T47D (cell line): ENCODE measurements at regions not wholly inside any gene's neighbourhood (a gene's known extent, or its start where the extent isn't known, plus 50 kb on each side); places are given as distances from the start of the nearest gene placed in this dataset.

ENCODE experiments used
- DNase-seq, 2 experiments: peaks; one replicate each; pipeline versions ENCODE4 v3.0.0 to v3.0.0-alpha.2; 2011 to 2012; ENCODE audit warnings: low read depth in 1 of 2, low spot score in 1 of 2
- JUND ChIP-seq: IDR thresholded peaks from 2 replicates; pipeline ENCODE4 v1.6.1; 2012; ENCODE audit warnings: low read depth
- in situ Hi-C: cut with HindIII; loops from 2 replicates; pipeline ENCODE4 v1.10.0; 2016; ENCODE audit warnings: low sequenced_read_pairs, low pct_unique_long_range_greater_than_20kb

DNA sequence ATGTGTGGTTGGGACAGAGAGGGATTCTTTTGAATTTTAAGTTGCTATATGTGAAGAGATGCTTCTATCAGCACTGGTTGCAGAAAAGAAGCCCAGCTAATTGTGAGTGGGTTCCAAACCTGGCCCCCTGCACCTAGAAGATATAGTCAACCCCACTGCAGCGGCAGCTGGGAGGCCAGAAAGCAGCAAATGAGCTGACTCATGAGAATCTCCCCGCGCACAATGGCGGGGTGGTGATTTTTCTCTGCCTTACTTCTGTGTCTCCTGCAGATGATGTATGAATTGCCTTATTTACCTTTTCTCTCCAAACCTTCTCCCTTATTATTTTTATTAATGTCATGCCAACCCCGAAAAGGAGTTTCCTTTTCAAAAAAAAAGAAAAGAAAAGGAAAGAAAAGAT lies 89.7 kb downstream of the MAF start:
- no peak for TF ChIP-seq JUND
- in situ Hi-C loops, result no loop called here
- DNase-seq, result no peak

DNA sequence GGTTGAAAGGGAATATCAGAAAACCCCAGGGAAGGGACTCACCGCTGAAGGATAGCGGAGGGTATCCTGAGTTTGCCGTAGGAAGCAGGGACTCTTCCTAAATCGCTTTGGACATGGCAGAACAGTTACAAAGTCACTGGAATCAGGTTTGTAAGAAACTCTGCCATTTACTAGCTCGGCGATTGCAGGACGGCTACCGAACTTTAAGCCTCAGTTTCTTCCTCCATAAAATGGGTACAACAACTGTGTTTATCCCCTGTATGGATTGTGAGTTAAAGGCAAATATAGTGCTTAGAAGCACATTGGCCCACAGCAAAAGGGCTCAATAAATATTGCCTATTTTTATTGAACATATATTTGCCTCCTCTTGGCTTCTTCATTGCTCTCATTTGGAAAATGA lies 90.6 kb downstream of the MAF start:
- no peak for DNase-seq
- in situ Hi-C loops, result no loop called here
- no peak for TF ChIP-seq JUND

DNA sequence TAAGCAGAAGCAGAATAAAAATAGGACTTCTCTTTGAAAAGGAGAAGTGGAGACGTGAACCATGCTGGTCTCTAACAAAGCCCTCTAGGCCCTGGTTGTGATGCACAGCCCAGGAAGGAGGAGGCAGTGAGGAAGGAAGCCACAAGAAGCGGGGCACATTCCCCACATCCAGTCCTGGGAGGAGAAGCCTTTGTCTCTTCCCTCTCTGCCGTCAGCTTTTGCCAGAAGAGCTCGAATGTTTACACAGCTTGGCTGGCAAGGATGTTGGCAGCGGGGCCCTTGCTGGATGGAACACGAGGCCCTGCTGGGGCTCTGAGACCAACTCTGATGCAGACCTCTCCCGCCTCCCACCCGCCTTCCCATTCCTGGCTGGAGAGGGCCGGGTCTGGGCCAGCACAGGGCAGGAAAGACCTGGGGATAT lies 91.3 kb downstream of the MAF start:
- no peak for DNase-seq
- in situ Hi-C loops, result no loop called here
- no peak for TF ChIP-seq JUND

DNA sequence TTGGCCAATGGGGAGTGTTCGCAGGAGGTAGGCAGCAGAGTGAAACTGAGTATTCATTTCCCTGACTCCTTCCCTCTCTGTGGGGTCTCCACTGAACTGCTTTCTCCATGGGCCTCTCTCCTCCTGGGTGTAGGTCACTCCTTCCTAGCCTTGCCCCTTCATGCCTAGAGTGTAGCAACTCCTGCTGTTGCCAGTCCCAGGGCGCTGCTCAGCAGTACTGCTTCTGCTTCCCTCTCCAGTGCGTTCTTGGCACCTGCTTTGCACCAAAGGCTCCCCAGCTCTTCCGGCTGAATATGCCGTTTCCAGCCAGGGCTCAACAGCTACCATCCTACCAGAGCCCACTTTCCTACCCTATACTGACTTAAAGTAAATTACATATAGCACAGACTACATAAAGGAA lies 92.2 kb downstream of the MAF start:
- no peak for TF ChIP-seq JUND
- in situ Hi-C loops, result no loop called here
- no peak for DNase-seq

DNA sequence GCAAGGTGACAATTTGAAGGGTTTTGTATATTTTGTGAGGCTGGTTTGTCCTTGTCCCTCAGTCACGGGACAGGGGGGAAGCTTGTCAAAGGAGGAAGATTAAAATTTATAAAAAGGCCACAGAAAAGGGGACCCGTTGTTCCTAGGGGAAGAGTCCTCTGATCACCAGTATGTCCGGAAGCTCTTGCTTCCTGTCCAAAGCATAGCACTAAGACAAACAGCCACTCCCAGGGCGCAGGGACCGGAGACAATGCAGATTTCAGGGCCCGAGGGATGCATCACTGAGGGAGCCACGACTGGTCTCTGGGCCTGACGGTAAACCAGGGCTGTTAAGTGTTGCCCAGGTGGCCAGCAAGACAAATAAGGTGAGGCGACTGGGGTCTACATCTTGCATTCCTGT lies 95.2 kb downstream of the MAF start:
- no peak for TF ChIP-seq JUND
- no peak for DNase-seq

DNA sequence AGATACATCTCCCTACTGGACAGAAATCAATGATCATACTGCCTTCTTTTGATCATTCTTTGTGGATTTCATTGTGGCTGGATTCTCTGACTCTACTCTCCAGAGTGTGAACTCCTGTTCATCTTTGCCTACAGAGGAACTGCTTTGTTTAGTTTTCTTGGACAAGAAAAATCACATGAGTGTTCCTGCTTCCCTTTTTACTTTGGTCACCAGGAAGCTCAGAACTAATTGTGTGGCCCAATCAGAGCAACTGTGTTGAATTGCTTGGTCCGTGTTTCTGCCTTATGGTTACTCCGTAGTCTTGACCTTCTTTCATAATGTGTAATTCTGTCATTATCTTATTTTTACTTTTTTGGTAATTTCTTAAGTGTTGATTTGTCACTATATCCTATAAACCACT lies 97.0 kb downstream of the MAF start:
- no peak for DNase-seq
- in situ Hi-C loops, result no loop called here
- no peak for TF ChIP-seq JUND

More for the DNA sequence above, 95.2 kb downstream of the MAF start:
- in situ Hi-C loops, result no loop called here

DNA sequence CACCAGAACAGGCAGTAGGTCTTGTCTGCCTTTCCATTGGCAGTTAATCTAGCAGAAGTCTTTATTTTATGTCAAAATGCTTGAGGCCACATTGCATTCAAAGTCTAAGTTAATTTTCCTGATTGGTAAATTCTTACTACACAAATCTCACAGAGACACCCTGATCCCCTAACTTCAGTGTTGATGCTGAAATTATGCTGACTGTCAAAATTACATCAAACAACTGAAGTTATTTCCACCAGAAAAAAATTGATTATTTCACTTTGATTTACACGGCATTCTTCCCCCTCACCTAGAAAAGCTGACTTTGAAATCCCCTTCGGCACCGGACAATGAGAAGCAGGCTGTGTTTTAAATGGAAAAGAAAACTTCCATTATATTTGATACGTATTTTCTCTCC lies 99.1 kb downstream of the MAF start:
- in situ Hi-C loops, result no loop called here
- TF ChIP-seq JUND, result no peak
- DNase-seq, result no peak

DNA sequence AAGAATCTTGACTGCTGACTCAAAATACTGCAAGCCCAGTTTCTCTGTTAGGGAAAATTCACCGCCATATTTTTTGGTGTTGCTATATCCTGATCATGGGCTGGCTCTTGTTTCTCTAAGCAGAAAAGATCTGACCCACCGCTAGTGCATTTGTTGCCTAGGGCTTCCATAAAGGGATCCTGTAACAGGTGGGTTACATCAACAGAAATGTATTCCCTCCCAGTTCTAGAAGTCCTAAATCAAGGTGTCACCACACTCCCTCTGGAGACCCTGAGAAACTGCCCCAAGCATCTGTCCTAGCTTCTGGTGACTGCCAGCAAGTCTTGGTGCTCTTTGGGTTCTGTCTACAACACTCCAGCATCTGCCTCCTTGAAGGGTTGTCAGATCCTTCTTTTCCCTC lies 99.7 kb downstream of the MAF start:
- DNase-seq, result no peak
- no peak for TF ChIP-seq JUND
- in situ Hi-C loops, result no loop called here

DNA sequence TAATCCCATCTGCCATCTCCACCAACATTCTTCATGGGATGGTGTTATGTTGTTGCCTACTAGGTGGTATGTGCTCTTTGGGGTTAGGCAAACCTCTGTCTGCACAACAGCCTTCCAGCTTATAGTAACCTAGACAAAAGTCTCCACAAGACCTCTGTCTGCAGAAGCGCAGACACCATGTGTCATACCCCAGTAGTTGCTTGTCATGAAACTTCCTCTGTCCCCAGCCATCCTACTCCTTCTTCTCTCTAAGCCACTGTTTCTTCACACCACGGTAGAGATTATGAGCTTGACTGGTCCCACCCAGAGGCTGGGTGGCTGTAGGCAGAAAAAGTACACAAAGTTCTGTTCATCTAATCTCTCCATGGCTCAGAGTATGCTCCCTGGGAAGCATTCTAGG lies 100.3 kb downstream of the MAF start:
- in situ Hi-C loops, result no loop called here
- no peak for DNase-seq
- TF ChIP-seq JUND, result no peak

DNA sequence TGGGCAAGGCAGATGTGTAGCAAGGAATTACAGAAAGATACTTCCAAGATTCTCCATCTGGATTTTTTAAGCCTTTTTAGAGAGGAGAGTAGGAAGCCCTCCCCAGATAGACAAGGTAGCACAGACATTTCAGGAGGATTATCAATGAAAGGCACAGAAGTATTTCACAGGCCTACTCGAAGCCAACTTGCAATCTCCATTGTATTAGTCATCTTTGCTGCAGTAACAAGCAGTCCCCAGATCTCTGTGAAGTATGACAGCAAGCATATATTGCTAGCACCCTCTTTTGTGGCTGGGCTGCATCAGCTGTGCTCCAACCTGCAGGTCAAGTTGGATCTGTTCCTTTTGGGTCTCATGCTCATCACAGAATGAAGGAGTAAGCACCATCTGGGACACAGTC lies 101.6 kb downstream of the MAF start:
- DNase-seq, result no peak
- no peak for TF ChIP-seq JUND
- in situ Hi-C loops, result no loop called here

DNA sequence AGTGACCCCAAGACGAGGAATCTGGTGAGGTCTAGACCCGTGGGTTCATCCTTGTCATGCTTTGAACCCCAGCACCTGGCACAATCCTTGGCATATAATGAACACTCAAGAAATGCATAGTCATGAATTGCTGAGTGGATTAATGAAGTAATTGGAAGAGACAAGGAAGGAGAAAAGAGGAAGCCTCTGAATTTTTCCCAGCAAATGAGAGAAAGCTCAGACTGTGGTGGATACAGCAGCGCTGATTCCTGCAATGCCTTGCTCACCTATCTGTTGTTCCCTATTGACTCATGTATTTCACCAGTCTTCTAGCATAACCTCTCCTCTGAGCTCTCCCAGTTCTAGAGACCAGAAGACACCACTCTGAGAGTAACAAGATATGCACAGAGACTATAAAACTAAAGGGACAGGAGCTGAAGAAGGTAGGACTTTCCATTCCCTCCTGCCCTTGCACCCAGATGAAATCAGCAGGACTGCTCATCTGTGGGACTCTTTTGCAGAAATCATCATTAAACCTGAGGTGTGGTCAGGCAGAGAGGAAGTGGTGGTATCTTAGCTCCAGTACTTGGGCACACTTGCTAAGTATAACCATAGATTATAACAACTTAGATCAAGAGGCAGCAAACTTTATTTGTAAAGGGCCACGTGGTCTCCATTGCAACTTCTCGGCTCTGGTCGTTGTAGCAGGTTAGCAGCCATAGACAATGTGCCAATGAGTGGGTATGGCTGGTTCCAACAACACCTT lies 102.8 kb downstream of the MAF start:
- in situ Hi-C loops, result no loop called here
- TF ChIP-seq JUND, result no peak
- no peak for DNase-seq

DNA sequence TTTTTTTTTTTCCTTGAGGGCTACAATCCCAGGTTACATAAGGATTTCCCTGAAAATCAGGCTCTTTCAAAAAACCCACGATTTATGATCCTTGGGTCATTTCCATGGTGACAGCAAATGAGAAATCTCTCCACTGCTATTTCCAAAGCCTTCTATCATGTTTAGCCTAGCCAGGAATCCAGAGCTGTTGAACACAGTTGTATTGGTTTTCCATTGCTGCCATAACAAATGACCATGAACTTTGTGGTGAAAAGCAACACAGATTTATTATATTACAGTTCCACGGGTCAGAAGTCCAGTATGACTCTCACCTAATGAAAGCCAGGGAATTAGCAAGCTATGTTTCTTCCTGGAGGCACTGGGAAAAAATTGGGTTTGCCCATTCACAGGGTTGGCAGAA lies 106.6 kb downstream of the MAF start:
- no peak for TF ChIP-seq JUND
- in situ Hi-C loops, result no loop called here
- no peak for DNase-seq

DNA sequence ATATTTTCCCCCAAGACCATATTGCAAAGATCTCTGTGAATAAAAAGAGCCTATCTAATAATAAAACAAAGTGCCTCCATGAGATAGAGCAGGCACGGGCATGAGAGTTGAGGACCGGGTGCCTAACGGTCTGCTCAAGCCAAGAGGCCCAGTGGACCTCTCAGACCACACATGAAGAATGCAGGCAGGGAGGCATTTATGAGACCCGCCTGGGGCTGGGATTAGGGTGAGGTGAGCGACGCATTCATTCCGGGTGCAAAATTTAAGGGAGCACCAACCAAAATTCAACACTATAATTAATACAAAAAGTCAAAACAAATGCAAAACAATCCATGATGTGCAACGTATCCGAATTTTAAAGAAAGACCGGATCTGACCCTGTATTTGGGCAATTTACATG lies 108.5 kb downstream of the MAF start:
- DNase-seq, result no peak
- no peak for TF ChIP-seq JUND
- in situ Hi-C loops, result no loop called here

DNA sequence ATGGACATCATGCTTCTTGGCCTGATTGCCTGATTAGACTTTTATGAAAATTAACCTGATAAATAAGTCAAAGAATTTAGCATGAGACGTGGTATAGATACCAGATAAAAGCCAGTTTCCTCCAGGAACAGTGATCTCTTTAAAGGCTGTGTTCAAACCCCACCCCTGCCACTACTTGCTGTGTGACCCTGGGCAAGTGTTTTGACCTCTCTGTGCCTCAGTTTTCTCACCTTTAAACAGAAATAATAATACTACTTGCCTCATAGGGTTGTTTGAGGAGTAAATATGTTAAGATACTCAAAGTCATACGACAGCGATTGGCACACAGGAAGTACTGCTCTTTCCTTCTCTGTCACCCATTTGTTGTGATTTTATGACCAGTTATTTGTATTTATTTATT lies 115.5 kb downstream of the MAF start:
- no peak for TF ChIP-seq JUND
- DNase-seq, result no peak
- in situ Hi-C loops, result no loop called here
